ENCODE measurements at regions not wholly inside any gene's neighbourhood (a gene's known extent, or its start where the extent isn't known, plus 50 kb on each side); places are given as distances from the start of the nearest gene placed in this dataset.

GRCh38 chr1:17883662-17884395 is 128.7 kb downstream of the ACTL8 start:
- TF ChIP-seq EZH2phosphoT487 (conservative IDR thresholded peaks at IDR 0.05; ENCODE audit: low read length) (no peak), CTCF (IDR thresholded peaks at IDR 0.05; ENCODE audit: insufficient read depth, low read length, poor library complexity, severe bottlenecking) (no peak)

Measured in SU-DHL-6 (cell line).